SU-DHL-6 (cell line): ENCODE measurements at regions not wholly inside any gene's neighbourhood (a gene's known extent, or its start where the extent isn't known, plus 50 kb on each side); places are given as distances from the start of the nearest gene placed in this dataset.
A peak's percentile ranks its signal among the peaks of the same experiment; 100 is the strongest.

ENCODE experiments used
- H2AFZ ChIP-seq: fragments of 200-600 bp; sonication (generic); 2 replicates; pipeline ENCODE4 v1.6.1; 2014; ENCODE audit warnings: low read depth, mild to moderate bottlenecking, moderate library complexity, mixed read lengths, antibody characterized with exemption, low read length; ENCODE audit not compliant: severe bottlenecking
- H3F3A ChIP-seq: fragments of 200-600 bp; shearing (Covaris generic); 2 replicates; pipeline ENCODE4 v1.6.0; 2016; ENCODE audit warnings: antibody characterized with exemption, mild to moderate bottlenecking; ENCODE audit not compliant: insufficient read depth
- H3K27ac ChIP-seq: fragments of 200-600 bp; sonication (generic); 2 replicates; pipeline ENCODE4 v1.5.1; 2016; ENCODE audit warnings: low read depth, mild to moderate bottlenecking, low read length, moderate library complexity, mixed read lengths
- H3K27me3 ChIP-seq: fragments of 200-600 bp; sonication (generic), shearing (Covaris generic); 2 replicates; pipeline ENCODE4 v1.6.0; 2014; ENCODE audit warnings: mild to moderate bottlenecking, low read length
- H3K36me3 ChIP-seq: fragments of 200-600 bp; sonication (generic); 2 replicates; pipeline ENCODE4 v1.6.1; 2014; ENCODE audit warnings: mild to moderate bottlenecking, low read length, mixed read lengths
- H3K4me2 ChIP-seq: fragments of 300-600, 200-600 bp; shearing (Covaris generic), sonication (generic); 2 replicates; pipeline ENCODE4 v1.6.0; 2014; ENCODE audit warnings: low read length, low read depth, mild to moderate bottlenecking; ENCODE audit not compliant: poor library complexity, severe bottlenecking
- H3K4me3 ChIP-seq: fragments of 200-600 bp; sonication (generic); 2 replicates; pipeline ENCODE4 v1.5.1; 2014; ENCODE audit warnings: antibody characterized with exemption, low read length, mild to moderate bottlenecking, mixed read lengths; ENCODE audit not compliant: insufficient read depth, poor library complexity, severe bottlenecking
- H3K79me2 ChIP-seq: fragments of 200-600 bp; sonication (generic); 2 replicates; pipeline ENCODE4 v1.6.1; 2014; ENCODE audit warnings: mild to moderate bottlenecking, low read length, moderate library complexity; ENCODE audit not compliant: insufficient read depth
- H3K9ac ChIP-seq: fragments of 200-600 bp; sonication (generic); 2 replicates; pipeline ENCODE4 v1.7.0; 2014; ENCODE audit warnings: mild to moderate bottlenecking, low read length
- H3K9me2 ChIP-seq: fragments of 200-600 bp; sonication (generic); replicated peaks from 2 replicates; pipeline ENCODE4 v1.6.1; 2014; ENCODE audit warnings: low read length; ENCODE audit not compliant: insufficient read depth
- H3K9me3 ChIP-seq: fragments of 200-600 bp; sonication (generic); 2 replicates; pipeline ENCODE4 v1.6.1; 2014; ENCODE audit warnings: low read length, mixed read lengths; ENCODE audit not compliant: insufficient read depth
- H4K20me1 ChIP-seq: fragments of 200-600 bp; sonication (generic); 2 replicates; pipeline ENCODE4 v1.6.1; 2014; ENCODE audit warnings: low read depth, mild to moderate bottlenecking, antibody characterized with exemption, low read length, moderate library complexity, mixed read lengths
- CTCF ChIP-seq: fragments of 200-600 bp; sonication (generic); IDR thresholded peaks from one replicate; pipeline ENCODE4 v1.5.1; 2017; ENCODE audit warnings: antibody characterized with exemption, mild to moderate bottlenecking, low read length, moderate library complexity; ENCODE audit not compliant: insufficient read depth, poor library complexity, severe bottlenecking
- EZH2phosphoT487 ChIP-seq: fragments of 200-600 bp; sonication (generic), shearing (Covaris generic); conservative IDR thresholded peaks from 2 replicates; pipeline ENCODE4 v1.6.1; 2018; ENCODE audit warnings: mild to moderate bottlenecking, antibody characterized with exemption, low read length, moderate library complexity, mixed read lengths

- H3K79me2 ChIP-seq: peaks cover 78% of the 10 kb centered on the region
- no peak for TF ChIP-seq EZH2phosphoT487
- H3F3A ChIP-seq: peaks cover 16% of the 10 kb centered on the region; the same call in 1 of the 2 replicates
- H3K4me3 ChIP-seq: peak overlapping the region; percentile 84
- H3K9ac ChIP-seq: peak overlapping the region; percentile 86
- peak overlapping the region; percentile 99 for H3K4me2 ChIP-seq
- H3K9me2 ChIP-seq: no peaks in the 10 kb centered on the region
- H3K36me3 ChIP-seq: peaks cover 19% of the 10 kb centered on the region
- peaks cover 7% of the 10 kb centered on the region; the same call in 1 of the 2 replicates for H3K9me3 ChIP-seq
- H3K27ac ChIP-seq: peak overlapping the region; percentile 76
- H4K20me1 ChIP-seq: peaks cover 18% of the 10 kb centered on the region
- peak overlapping the region; percentile 72 for H2AFZ ChIP-seq
- H3K27me3 ChIP-seq: no peaks in the 10 kb centered on the region
Measured at GRCh38 chr19:27793644-27794493, 1419.1 kb downstream of the UQCRFS1 start.

DNA sequence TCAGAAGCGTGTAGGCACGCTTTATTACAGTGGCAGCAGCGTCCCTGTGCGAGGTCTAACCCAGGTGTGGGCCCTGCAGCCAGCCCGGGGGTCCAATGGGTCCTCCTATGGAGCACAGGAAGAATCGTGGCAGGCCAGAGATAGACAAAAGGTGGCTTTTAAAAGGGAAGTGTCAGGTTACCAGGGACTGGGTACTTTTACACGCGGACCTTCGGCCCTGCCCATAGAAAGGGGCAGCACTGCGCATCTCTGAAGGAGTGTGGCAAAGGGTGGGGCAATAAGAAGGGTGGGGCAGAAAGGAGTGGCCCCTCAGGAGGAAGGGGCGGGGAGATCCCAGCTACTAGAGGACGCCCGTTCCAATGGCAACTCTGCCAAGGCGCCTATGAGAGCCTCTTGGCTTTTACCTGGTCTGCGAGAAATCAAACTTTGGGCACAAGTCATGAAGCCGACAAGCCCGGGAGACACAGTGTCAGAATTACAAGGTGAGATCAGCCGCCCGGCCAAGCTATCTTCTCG is 1419.8 kb downstream of the UQCRFS1 start:
- peaks cover 7% of the 10 kb centered on the region; the same call in 1 of the 2 replicates for H3K9me3 ChIP-seq
- H3K27ac ChIP-seq: peak overlapping the region; percentile 76
- peaks cover 82% of the 10 kb centered on the region for H3K79me2 ChIP-seq
- peaks cover 18% of the 10 kb centered on the region for H4K20me1 ChIP-seq
- peak overlapping the region; percentile 84 for H3K4me3 ChIP-seq
- peak overlapping the region; percentile 86 for H3K9ac ChIP-seq
- H3F3A ChIP-seq: peaks cover 16% of the 10 kb centered on the region; the same call in 1 of the 2 replicates
- H3K27me3 ChIP-seq: no peaks in the 10 kb centered on the region
- no peaks in the 10 kb centered on the region for H3K9me2 ChIP-seq
- no peak for TF ChIP-seq EZH2phosphoT487
- TF ChIP-seq CTCF: no peak
- H3K4me2 ChIP-seq: peak overlapping the region; percentile 99
- H3K36me3 ChIP-seq: peaks cover 17% of the 10 kb centered on the region
- H2AFZ ChIP-seq: peak overlapping the region; percentile 72

DNA sequence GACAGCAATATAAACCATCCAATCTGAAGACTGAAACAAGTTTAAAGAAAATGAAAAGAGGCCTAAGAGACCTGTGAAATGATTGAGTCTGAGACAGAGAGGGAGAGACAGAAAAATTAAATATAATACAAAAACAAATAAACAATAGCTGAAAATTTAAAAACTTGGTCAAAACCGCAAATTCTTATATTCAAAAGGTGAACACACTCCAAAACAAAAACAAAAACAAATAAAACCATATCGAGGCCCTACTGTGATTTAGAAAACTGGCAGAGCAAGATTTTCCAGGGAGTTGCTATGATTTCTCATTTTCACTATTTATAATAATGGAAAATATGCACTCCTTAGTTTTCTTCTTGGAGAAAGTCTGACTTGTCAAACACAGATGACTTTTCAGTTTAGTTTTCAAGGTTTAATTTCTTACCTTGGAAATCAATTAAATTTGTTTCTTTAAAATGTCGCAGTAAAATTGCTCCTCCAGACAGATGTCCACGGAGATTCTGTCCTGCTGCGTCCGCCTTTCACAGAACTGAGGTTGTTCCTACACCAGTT is 1420.3 kb downstream of the UQCRFS1 start:
- no peaks in the 10 kb centered on the region for H3K9me2 ChIP-seq
- peaks cover 7% of the 10 kb centered on the region; the same call in 1 of the 2 replicates for H3K9me3 ChIP-seq
- peaks cover 18% of the 10 kb centered on the region for H4K20me1 ChIP-seq
- H3K27ac ChIP-seq: peak overlapping the region; percentile 76
- peaks cover 83% of the 10 kb centered on the region for H3K79me2 ChIP-seq
- peak overlapping the region; percentile 72 for H2AFZ ChIP-seq
- H3K27me3 ChIP-seq: no peaks in the 10 kb centered on the region
- H3K9ac ChIP-seq: peak overlapping the region; percentile 86
- H3K36me3 ChIP-seq: peaks cover 17% of the 10 kb centered on the region
- TF ChIP-seq CTCF (no peak), EZH2phosphoT487 (no peak)
- peak overlapping the region; percentile 99 for H3K4me2 ChIP-seq
- H3F3A ChIP-seq: peaks cover 16% of the 10 kb centered on the region; the same call in 1 of the 2 replicates
- H3K4me3 ChIP-seq: peak overlapping the region; percentile 84
